ENCODE measurements at regions not wholly inside any gene's neighbourhood (a gene's known extent, or its start where the extent isn't known, plus 50 kb on each side); places are given as distances from the start of the nearest gene placed in this dataset.
"Not testable (repeated sequence)": the region's sequence is repeated elsewhere in the genome, so short reads cannot be mapped to it uniquely, and the experiment has no call there.

GRCh38 chr5:35561396-35561795 is 56.3 kb upstream of the SPEF2 start:
- DNase-seq (ENCODE audit: low read depth): no peak
- no peak overlapping the region for H3K4me3 ChIP-seq (ENCODE audit: low read depth, low read length)

- no peak for DNase-seq (ENCODE audit: low read depth)
- no peak overlapping the region for H3K4me3 ChIP-seq (ENCODE audit: low read depth, low read length)
Observed at GRCh38 chr5:35557748-35558147, 59.9 kb upstream of the SPEF2 start.

GRCh38 chr5:35557199-35557598 is 60.5 kb upstream of the SPEF2 start:
- no peak overlapping the region for H3K4me3 ChIP-seq (ENCODE audit: low read depth, low read length)
- no peak for DNase-seq (ENCODE audit: low read depth)

GRCh38 chr5:35554016-35554415 is 63.6 kb upstream of the SPEF2 start:
- no peak for DNase-seq (ENCODE audit: low read depth)

GRCh38 chr5:35545190-35545589 is 72.5 kb upstream of the SPEF2 start:
- H3K4me3 ChIP-seq (ENCODE audit: low read depth, low read length): no peak overlapping the region
- no peak for DNase-seq (ENCODE audit: low read depth)

More at GRCh38 chr5:35554016-35554415, 63.6 kb upstream of the SPEF2 start:
- no peak overlapping the region for H3K4me3 ChIP-seq (ENCODE audit: low read depth, low read length)

GRCh38 chr5:35543408-35543807 is 74.3 kb upstream of the SPEF2 start:
- DNase-seq (ENCODE audit: low read depth): no peak
- H3K4me3 ChIP-seq (ENCODE audit: low read depth, low read length): no peak overlapping the region

- no peak for DNase-seq (ENCODE audit: low read depth)
- no peak overlapping the region for H3K4me3 ChIP-seq (ENCODE audit: low read depth, low read length)
Observed at GRCh38 chr5:35540002-35540401, 77.7 kb upstream of the SPEF2 start.

- no peak for DNase-seq (ENCODE audit: low read depth)
Observed at GRCh38 chr5:35538198-35538931, 79.3 kb upstream of the SPEF2 start.

GRCh38 chr5:35533156-35533555 is 84.5 kb upstream of the SPEF2 start:
- no peak overlapping the region for H3K4me3 ChIP-seq (ENCODE audit: low read depth, low read length)
- no peak for DNase-seq (ENCODE audit: low read depth)

More at GRCh38 chr5:35538198-35538931, 79.3 kb upstream of the SPEF2 start:
- no peak overlapping the region for H3K4me3 ChIP-seq (ENCODE audit: low read depth, low read length)

- DNase-seq (ENCODE audit: low read depth); H3K4me3 ChIP-seq (ENCODE audit: low read depth, low read length): not testable (repeated sequence)
Observed at GRCh38 chr5:35531553-35531952, 86.1 kb upstream of the SPEF2 start.

- no peak overlapping the region for H3K4me3 ChIP-seq (ENCODE audit: low read depth, low read length)
- DNase-seq (ENCODE audit: low read depth): no peak
Observed at GRCh38 chr5:35518104-35518503, 99.6 kb upstream of the SPEF2 start.

GRCh38 chr5:35516271-35516670 is 101.4 kb upstream of the SPEF2 start:
- no peak for DNase-seq (ENCODE audit: low read depth)
- H3K4me3 ChIP-seq (ENCODE audit: low read depth, low read length): no peak overlapping the region

GRCh38 chr5:35513612-35514011 is 104.1 kb upstream of the SPEF2 start:
- H3K4me3 ChIP-seq (ENCODE audit: low read depth, low read length): no peak overlapping the region

GRCh38 chr5:35502206-35502605 is 115.5 kb upstream of the SPEF2 start:
- no peak overlapping the region for H3K4me3 ChIP-seq (ENCODE audit: low read depth, low read length)
- DNase-seq (ENCODE audit: low read depth): no peak

More at GRCh38 chr5:35513612-35514011, 104.1 kb upstream of the SPEF2 start:
- no peak for DNase-seq (ENCODE audit: low read depth)

GRCh38 chr5:35488791-35489190 is 128.9 kb upstream of the SPEF2 start:
- no peak for DNase-seq (ENCODE audit: low read depth)
- H3K4me3 ChIP-seq (ENCODE audit: low read depth, low read length): no peak overlapping the region

- no peak overlapping the region for H3K4me3 ChIP-seq (ENCODE audit: low read depth, low read length)
- no peak for DNase-seq (ENCODE audit: low read depth)
Observed at GRCh38 chr5:35488055-35488454, 129.6 kb upstream of the SPEF2 start.

- H3K4me3 ChIP-seq (ENCODE audit: low read depth, low read length): no peak overlapping the region
- DNase-seq (ENCODE audit: low read depth): no peak
Observed at GRCh38 chr5:35487233-35488025, 130.2 kb upstream of the SPEF2 start.

GRCh38 chr5:35485487-35485886 is 132.2 kb upstream of the SPEF2 start:
- no peak overlapping the region for H3K4me3 ChIP-seq (ENCODE audit: low read depth, low read length)
- DNase-seq (ENCODE audit: low read depth): no peak

- no peak overlapping the region for H3K4me3 ChIP-seq (ENCODE audit: low read depth, low read length)
- no peak for DNase-seq (ENCODE audit: low read depth)
Observed at GRCh38 chr5:35484241-35484640, 133.4 kb upstream of the SPEF2 start.

- H3K4me3 ChIP-seq (ENCODE audit: low read depth, low read length): no peak overlapping the region
- no peak for DNase-seq (ENCODE audit: low read depth)
Observed at GRCh38 chr5:35483780-35484179, 133.9 kb upstream of the SPEF2 start.

GRCh38 chr5:35483191-35483590 is 134.5 kb upstream of the SPEF2 start:
- DNase-seq (ENCODE audit: low read depth): no peak
- no peak overlapping the region for H3K4me3 ChIP-seq (ENCODE audit: low read depth, low read length)

Measured in skeletal muscle cell (primary cell).